Liver (tissue), 8 donors: ENCODE measurements at regions not wholly inside any gene's neighbourhood (a gene's known extent, or its start where the extent isn't known, plus 50 kb on each side); places are given as distances from the start of the nearest gene placed in this dataset.

ENCODE experiments used
- DNase-seq: peaks from one replicate; pipeline ENCODE4 v3.0.0-alpha.2; 2017; ENCODE audit warnings: low spot score
- H3K27ac ChIP-seq, 2 donors: one replicate each; pipeline ENCODE4 v1.7.0; 2013; ENCODE audit warnings: inconsistent platforms in 2 of 2, low read length in 2 of 2, control low read depth in 1 of 2, low read depth in 1 of 2, mild to moderate bottlenecking in 1 of 2
- H3K27me3 ChIP-seq, 4 donors: one replicate each; pipeline versions ENCODE4 v1.6.1 to v1.7.0; 2013; ENCODE audit warnings: low read length in 3 of 4, inconsistent platforms in 1 of 4, mild to moderate bottlenecking in 1 of 4, moderate library complexity in 1 of 4; ENCODE audit not compliant: control insufficient read depth in 4 of 4, insufficient read depth in 4 of 4
- H3K36me3 ChIP-seq, 4 donors: one replicate each; pipeline versions ENCODE4 v1.6.1 to v1.7.0; 2013; ENCODE audit warnings: low read length in 3 of 4, mild to moderate bottlenecking in 3 of 4, low read depth in 1 of 4, moderate library complexity in 1 of 4; ENCODE audit not compliant: control insufficient read depth in 4 of 4, insufficient read depth in 3 of 4
- H3K4me1 ChIP-seq, 4 donors: one replicate each; pipeline versions ENCODE4 v1.6.1 to v1.7.0; 2013; ENCODE audit warnings: low read length in 3 of 4, mild to moderate bottlenecking in 3 of 4, moderate library complexity in 1 of 4; ENCODE audit not compliant: control insufficient read depth in 4 of 4, insufficient read depth in 4 of 4
- H3K4me3 ChIP-seq, 3 donors: one replicate each; pipeline versions ENCODE4 v1.6.1 to v1.7.0; 2013; ENCODE audit warnings: low read length in 3 of 3, control low read depth in 1 of 3, low read depth in 1 of 3, mild to moderate bottlenecking in 1 of 3
- H3K9ac ChIP-seq, 2 donors: one replicate each; pipeline ENCODE4 v1.7.0; 2013; ENCODE audit warnings: low read length in 2 of 2, mild to moderate bottlenecking in 2 of 2, moderate library complexity in 2 of 2, control low read depth in 1 of 2, low read depth in 1 of 2
- H3K9me3 ChIP-seq, 4 donors: one replicate each; pipeline versions ENCODE4 v1.6.1 to v1.7.0; 2013; ENCODE audit warnings: low read length in 3 of 4; ENCODE audit not compliant: control insufficient read depth in 4 of 4
- ATF3 ChIP-seq: IDR thresholded peaks from 2 replicates; pipeline ENCODE4 v1.6.1; 2016; ENCODE audit warnings: antibody characterized with exemption
- CTCF ChIP-seq: fragments of 150-350 bp; IDR thresholded peaks from 2 replicates; pipeline ENCODE4 v1.5.1; 2017; ENCODE audit warnings: improper control_type of control experiment, low read depth, low read length; ENCODE audit not compliant: missing input control
- EGR1 ChIP-seq, 2 donors: IDR thresholded peaks; 2 replicates each; pipeline ENCODE4 v1.6.1; 2016 to 2018; ENCODE audit warnings: antibody characterized with exemption in 2 of 2, low read depth in 2 of 2
- FOXA1 ChIP-seq: IDR thresholded peaks from 2 replicates; pipeline ENCODE4 v1.6.1; 2016; ENCODE audit warnings: antibody characterized with exemption
- MAX ChIP-seq: IDR thresholded peaks from 2 replicates; pipeline ENCODE4 v1.6.1; 2016; ENCODE audit warnings: antibody characterized with exemption
- NR2F2 ChIP-seq: IDR thresholded peaks from 2 replicates; pipeline ENCODE4 v1.6.1; 2016; ENCODE audit warnings: antibody characterized with exemption
- RAD21 ChIP-seq, 2 donors: IDR thresholded peaks; 2 replicates each; pipeline ENCODE4 v1.6.1; 2016; ENCODE audit warnings: antibody characterized with exemption in 2 of 2, mild to moderate bottlenecking in 2 of 2
- REST ChIP-seq: IDR thresholded peaks from 2 replicates; pipeline ENCODE4 v1.6.1; 2016; ENCODE audit warnings: antibody characterized with exemption, mild to moderate bottlenecking
- SP1 ChIP-seq: IDR thresholded peaks from 2 replicates; pipeline ENCODE4 v1.6.1; 2018; ENCODE audit warnings: antibody characterized with exemption, mild to moderate bottlenecking
- TAF1 ChIP-seq: conservative IDR thresholded peaks from 2 replicates; pipeline ENCODE4 v1.6.1; 2016; ENCODE audit warnings: antibody characterized with exemption, mild to moderate bottlenecking
- YY1 ChIP-seq: IDR thresholded peaks from 2 replicates; pipeline ENCODE4 v1.6.1; 2016; ENCODE audit warnings: antibody characterized with exemption, mild to moderate bottlenecking
- ZBTB33 ChIP-seq: IDR thresholded peaks from 2 replicates; pipeline ENCODE4 v1.6.1; 2016; ENCODE audit warnings: antibody characterized with exemption
- WGBS: extraction: QIAGEN DNeasy Blood & Tissue Kit; methylation state at CpG from one replicate; pipeline ENCODE4 v1.1.7; 2013; 5-methylcytosine and 5-hydroxymethylcytosine counted together
- donor health status: healthy.
- donor health status: healthy.
- donor health status: healthy.
- donor health status: healthy.
- donor health status: healthy.

GRCh38 chr17:79192503-79193351 is 118.1 kb downstream of the ENGASE start:
- H3K27ac ChIP-seq: no peak overlapping the region
- 11% methylated on average over 22 of the region's 22 CpGs for WGBS
- no peaks in the 10 kb centered on the region for H3K36me3 ChIP-seq
- TF ChIP-seq YY1 (no peak), REST (peak; percentile 98), CTCF (no peak)
- H3K9me3 ChIP-seq: no peaks in the 10 kb centered on the region
- peak; percentile 55 for DNase-seq
- no peaks in the 10 kb centered on the region for H3K4me1 ChIP-seq
- peaks cover 2 to 9% (median 7%) of the 10 kb centered on the region in 4 donors for H3K27me3 ChIP-seq
- no peak overlapping the region for H3K9ac ChIP-seq
- H3K4me3 ChIP-seq: no peak overlapping the region

GRCh38 chr17:79191270-79191934 is 116.8 kb downstream of the ENGASE start:
- no peak overlapping the region for H3K4me3 ChIP-seq
- WGBS: 32% methylated on average over 21 of the region's 21 CpGs
- H3K4me1 ChIP-seq: no peaks in the 10 kb centered on the region
- TF ChIP-seq NR2F2: no peak
- no peak for TF ChIP-seq CTCF
- TF ChIP-seq TAF1: no peak
- no peak for TF ChIP-seq RAD21 (IDR thresholded peaks at IDR 0.05)
- TF ChIP-seq MAX: no peak
- TF ChIP-seq SP1: no peak
- TF ChIP-seq EGR1 (IDR thresholded peaks at IDR 0.05; ENCODE audit: low read depth in 2 of 2): no peak
- TF ChIP-seq ATF3: no peak
- TF ChIP-seq ZBTB33: no peak
- TF ChIP-seq FOXA1: no peak
- H3K9ac ChIP-seq: no peak overlapping the region
- H3K27ac ChIP-seq: no peak overlapping the region
- no peaks in the 10 kb centered on the region for H3K36me3 ChIP-seq
- peaks cover 2 to 12% (median 8%) of the 10 kb centered on the region in 4 donors for H3K27me3 ChIP-seq
- no peaks in the 10 kb centered on the region for H3K9me3 ChIP-seq
- DNase-seq: no peak
